AG08396 (cell line): ENCODE measurements at regions not wholly inside any gene's neighbourhood (a gene's known extent, or its start where the extent isn't known, plus 50 kb on each side); places are given as distances from the start of the nearest gene placed in this dataset.
"Not testable (repeated sequence)": the region's sequence is repeated elsewhere in the genome, so short reads cannot be mapped to it uniquely, and the experiment has no call there.

Source experiments
- DNase-seq: peaks from one replicate; pipeline ENCODE4 v3.0.0; 2012; ENCODE audit warnings: low spot score, mixed read lengths

DNA sequence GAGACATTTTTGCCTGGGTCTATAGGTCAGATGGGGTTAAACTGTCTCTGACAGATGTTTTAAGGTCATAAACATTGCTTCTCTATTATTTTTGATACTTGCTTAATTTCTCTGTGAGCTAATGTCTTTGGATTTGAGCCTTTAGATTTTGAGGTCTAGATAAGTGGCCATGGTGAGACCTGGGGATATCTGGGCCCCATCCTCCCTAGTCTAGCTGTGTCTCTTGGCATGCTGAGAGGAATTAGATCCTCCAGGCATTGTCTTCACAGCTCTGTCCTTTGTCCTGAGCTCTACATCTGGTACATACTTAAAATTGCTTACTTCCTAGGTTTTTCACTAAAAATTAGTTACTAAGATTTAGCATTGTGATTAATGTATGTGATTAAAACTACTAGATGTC, 265.0 kb upstream of the NPSR1 start:
- DNase-seq: no peak

DNA sequence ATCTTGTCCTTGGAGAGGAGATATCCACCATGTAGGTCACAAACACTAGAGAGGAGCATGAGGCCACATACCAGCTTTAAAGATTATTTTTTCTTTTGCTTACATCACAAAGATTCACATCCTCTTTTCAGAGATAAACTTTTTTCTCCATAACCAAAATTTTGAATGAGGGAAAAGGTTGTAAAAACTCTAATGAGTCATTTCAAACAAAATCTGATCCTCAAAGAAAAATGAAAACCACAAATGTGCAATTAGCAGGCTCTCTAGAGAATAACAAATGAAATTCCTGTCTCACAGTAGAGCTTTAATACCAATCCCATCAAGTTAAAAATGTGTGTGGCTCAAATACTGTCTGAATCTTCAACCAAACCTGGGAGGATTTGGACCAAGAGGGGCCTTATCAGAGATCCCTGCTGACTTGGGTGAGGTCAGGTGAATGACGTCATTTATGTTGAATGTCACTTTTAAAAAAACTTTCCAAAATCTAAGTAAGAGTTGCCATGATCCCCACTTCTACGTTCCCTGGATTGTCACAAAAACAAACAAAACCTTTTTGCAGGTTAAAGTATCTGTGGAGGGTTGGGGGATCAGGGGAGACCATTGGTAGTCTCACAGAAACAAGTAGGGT, 261.5 kb upstream of the NPSR1 start:
- no peak for DNase-seq

DNA sequence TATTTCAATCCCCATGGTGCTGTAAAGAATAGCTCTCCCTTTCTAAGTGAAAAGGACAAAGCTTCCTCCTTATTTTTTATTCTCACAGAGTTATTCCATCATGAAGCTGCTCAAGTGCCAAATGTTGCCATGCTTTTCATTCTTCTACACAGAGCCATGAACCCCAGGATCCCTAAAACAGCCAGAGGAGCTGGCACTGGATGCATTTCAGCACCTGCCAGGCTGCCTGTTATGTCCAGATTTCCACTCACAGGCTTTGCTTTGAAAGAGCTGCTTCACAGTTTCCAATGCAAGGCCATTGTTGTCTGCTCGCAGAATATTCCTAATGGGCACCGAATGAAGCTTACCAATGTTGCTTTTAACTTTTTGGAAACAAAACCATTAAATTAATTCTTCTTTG, 256.2 kb upstream of the NPSR1 start:
- no peak for DNase-seq

DNA sequence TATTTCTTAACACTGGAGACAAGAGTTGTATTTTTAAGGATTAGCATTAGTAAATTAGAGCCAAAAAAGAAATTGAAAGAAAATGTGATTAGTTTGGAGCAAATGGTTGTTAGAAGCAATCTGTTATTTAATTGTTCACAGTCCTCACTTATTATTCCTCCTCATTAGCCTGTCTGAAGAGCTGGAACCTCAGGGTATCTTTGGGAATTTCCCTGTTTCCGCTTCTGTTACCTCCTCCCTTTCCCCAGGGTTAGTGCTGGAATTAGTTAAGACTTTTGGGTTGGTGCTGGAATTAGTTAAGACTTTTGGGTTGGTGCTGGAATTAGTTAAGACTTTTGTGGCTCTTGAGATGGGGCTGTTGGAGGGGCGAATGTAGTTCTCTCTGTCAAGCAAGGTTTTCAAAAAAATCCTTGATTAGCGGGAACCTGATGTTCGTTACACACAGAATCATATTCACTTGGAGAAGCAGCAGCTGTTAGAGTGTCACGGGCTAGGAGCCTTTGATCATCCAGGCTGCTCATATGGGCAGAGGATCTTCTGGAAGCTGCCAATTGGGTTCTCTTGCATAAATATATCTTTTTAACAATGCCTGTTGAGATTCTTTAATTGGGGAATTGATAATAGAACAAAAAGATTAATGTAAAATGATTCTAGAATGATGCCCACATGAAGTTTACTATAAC, 251.0 kb upstream of the NPSR1 start:
- DNase-seq: no peak

DNA sequence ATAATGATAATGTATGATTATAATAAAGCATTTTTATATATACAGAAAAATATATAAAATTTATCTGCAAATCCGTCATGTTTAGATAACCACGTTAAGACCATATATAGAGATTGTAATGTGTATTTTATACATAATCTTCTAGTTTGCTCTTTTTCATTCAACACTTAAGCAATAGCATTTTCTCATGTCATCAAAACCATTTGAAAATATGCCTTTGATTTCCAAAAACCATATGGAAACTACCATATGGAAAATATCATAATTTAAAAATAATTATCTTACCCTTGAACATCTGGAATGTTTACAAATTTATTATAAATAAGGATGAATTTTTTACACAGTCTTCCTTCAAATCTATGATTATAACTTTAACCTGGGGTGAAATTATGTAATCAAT, 250.4 kb upstream of the NPSR1 start:
- no peak for DNase-seq

DNA sequence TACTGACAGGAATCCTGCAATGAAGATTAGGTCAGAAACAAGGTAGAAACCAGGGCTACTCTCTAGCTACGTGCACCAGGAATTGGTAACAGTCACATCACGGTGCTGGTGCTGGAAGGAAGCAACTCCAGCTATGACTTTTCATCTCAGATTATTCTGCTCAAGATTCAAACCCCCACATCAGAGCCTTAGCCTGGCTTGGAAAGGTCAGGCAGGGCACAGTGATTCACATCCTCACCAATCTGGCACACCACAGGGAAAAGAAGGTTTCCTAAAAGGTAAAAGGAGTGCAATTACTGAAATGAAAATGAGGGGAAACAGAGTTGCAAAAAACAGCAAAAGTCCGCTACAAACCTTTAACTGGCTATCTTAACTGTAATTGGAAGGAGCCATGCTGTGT, 240.2 kb upstream of the NPSR1 start:
- DNase-seq: no peak

DNA sequence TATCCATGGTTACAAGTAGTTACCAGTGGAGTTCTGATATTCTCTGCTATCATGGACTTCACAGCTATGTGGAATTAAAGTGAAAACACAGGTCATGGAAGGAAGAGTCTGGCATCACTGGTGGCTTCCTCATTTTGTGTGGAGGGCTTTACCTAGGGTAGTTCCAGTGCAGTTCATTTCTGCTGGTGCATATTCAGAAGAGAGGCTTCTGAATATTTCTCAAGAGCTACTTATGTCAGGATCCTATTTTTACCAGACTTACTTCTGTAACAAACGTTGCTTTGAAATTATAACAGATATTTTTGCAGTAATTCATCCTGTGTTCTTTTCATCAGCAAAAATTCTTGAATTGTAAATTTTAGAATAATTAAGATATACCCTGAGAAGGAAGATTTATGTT, 236.5 kb upstream of the NPSR1 start:
- DNase-seq: no peak

DNA sequence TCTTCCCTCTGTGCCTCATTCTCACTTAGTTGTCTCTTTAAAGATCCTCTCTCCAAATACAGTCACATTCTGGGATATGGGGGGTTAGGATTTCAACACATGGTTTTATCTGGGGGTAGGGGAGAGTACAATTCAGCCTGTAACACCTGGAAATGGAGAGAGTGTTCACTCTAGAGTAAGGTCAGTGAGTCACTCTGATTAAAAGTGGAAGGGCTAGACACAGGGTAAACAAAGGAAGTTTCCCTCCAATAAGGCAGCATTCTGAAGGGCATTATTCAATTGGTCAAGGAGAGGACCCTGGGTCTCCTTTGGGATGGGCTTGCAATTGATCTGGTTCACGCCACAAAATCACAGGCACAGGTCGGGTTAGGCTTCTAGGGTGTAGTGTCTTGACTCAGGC, 232.8 kb upstream of the NPSR1 start:
- DNase-seq: no peak

DNA sequence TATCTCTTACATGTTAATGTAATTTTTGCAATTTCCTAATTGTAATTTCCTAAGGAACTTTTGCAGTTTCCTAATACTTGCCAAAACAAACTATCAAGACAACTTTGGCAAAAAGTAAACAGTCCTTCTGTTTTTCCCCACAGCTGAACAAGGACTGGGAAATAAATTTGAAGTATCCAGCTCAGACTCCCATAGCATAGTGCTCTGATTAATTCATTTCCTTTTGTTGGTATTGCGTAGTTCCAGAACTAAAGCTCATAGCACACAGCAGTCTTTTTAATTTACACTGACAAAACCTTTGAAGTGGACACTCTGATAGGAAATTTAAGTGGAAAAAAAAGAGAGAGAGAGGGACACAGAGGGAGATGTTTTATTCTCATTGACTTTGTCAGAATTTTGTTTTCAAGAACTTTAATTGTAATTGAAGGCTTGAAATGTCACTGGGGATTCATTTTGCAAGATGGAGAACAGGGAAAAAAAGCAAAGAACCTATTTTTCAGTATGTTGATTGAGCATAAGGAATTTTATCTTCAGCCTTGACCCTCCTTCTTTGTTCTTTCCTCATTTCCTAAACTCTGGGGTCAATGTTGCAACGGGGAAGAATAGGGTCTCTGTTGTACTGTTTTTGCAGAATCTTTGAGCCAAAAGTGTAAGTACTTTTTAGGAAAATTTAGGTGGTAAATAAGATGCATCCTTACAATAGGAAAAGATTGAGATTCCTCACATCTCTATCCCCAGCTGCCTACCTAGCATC, 232.2 kb upstream of the NPSR1 start:
- DNase-seq: no peak

DNA sequence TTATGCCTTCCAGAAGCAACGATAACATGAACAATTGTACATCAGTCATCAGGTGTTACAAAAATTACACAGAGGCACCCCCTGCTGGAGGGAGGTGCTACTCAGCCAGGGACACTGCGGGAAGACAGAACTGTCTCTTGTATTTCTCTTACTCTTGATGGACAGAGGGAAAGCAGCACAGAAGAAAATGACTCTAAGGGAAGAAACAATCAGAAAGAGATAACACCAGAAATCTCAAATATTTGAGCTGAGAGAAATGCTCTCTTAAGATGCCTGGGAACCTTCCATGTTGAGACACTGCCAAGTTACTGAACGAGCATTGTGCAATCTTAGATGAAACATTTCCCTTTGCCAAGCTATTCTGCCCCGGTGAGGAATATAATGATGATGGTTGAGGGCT, 227.6 kb upstream of the NPSR1 start:
- peak; percentile 3 for DNase-seq

DNA sequence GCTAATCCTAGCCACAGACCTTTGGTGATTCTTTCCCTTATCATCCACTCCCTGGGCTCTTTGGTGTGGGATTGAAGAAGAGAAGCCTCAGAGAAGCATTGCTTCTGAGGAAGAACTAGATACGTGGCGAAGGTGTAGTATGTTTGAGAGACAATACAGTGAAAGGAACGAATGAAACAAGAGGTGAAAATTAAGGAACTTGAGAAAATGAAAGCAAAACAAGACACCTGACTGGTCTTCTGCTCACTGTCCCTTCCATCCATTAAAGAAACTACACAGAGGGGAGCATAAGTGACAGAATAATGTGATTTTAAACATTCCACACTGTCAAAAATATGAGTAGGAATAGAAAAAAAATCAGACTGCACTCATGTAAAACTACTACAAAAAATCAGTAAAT, 219.6 kb upstream of the NPSR1 start:
- DNase-seq: no peak

DNA sequence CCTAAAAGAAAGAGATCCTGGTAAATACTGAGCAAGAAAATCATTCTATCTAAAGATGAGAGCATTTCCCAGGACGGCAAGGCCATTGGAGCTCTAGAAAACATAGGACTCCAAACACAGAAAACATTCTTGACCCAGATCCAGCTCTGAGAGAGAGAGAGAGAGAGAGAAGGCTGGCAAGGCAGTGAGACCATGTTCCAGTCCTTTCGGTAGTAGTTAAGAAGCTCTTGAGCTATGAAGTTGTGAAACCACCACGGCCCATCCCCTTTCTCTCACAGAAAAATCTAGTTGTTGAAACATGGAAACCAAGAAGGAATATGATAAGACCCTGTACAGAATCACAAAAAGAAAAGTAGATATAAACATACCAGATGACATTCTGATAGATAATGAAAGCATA, 212.4 kb upstream of the NPSR1 start:
- no peak for DNase-seq

DNA sequence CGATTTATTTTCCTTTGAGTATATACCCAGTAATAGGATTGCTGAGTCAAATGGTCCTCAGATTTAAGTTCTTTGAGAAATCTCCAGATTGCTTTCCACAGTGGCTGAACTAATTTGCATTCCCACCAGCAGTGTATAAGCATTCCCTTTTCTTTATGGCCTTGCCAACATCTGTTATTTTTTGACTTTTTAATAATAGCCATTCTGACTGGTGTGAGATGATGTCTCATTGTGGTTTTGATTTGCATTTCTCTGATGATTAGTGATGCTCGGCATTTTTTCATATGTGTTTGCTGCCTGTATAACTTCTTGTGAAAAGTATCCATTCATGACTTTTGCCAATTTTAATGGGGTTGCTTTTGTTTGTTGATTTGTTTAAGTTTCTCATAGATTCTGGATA, 209.5 kb upstream of the NPSR1 start:
- not testable (repeated sequence) for DNase-seq

DNA sequence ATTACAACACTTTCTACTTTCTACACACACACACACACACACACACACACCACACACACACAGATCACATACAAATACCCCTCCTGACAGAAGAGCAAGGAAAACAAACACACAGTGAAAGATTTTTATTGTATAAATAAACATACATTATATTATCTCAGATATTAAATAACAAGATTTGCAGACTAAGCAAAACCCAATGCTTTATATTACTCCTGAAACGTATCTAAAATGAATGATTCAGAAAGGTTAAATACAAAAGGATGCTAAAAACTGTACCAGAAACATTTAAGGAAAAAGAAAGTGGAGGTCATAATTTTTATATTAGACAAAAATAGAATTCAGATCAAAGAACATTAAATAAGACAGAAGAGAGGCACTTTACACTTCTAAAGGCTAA, 208.3 kb upstream of the NPSR1 start:
- no peak for DNase-seq

DNA sequence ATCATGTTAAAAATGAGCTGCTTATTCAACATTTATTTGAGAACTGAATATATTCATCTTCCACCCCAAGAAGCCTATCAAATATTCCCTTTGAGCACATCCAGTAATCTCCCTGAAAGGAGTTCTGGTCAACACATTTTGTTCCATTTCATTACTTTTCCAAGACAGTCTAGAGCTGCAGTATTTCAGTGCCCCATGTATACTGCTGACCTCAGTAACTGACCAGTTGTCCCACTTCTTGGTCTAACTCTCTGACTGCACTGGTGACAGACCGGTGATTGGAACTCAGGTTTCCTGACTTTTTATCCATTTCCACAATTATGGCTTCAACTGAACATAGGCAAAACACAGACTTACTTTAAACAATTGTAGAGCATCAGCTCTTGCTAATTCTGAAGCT, 206.8 kb upstream of the NPSR1 start:
- DNase-seq: no peak

DNA sequence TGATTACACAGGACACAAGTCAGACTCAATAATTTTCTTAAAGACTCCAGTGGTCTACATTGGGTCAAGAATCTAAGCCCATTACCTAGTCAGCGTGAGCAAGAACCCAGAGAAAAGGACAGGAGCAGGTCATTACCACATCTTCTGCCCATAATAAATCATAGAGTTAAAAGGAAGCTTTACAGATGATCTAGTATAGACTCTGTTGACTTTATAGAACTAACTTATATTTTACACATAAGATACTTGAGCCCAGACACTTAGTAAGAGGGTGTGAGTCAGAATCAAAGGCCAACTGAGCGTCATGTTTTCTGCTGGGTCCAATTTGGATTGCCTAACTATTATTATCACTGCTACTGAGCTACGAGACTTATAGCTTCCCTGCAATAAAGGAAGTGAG, 206.1 kb upstream of the NPSR1 start:
- DNase-seq: no peak

DNA sequence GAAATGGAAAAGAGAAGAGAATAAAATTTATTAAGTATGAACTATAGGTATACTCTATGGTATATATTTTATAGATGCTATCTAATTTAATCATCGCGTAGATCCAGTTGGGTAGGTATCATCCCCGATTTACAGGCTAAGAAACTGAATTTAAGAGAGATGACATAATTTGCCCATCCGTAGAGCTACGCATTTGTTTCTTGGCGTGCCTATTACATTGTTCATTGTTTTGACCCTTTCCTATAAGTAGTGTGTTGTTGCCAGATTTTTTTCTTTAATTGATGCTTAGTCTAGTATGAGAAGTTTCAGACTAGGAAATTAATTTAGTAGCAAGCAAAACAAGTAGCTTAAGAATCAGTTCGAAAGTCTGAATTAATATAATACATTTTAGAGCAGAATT, 205.7 kb upstream of the NPSR1 start:
- no peak for DNase-seq

DNA sequence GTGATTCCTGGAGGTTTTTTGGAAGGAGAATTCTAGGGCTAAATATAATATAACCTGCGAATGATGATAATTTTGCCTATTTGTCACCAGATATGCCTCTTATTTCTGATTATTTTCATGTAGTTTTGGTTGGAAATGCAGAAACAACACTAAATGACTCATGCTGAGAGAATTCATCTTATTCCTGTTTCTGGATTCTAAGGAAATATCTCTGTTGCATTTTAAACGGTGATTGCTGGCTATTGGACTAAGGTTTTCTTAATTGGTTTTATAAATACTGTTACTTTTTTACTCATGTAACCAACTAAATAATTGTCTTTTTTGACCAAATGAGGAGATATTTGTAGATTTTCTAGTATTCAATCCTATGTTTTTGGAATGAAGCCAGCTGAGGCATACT, 204.9 kb upstream of the NPSR1 start:
- no peak for DNase-seq

DNA sequence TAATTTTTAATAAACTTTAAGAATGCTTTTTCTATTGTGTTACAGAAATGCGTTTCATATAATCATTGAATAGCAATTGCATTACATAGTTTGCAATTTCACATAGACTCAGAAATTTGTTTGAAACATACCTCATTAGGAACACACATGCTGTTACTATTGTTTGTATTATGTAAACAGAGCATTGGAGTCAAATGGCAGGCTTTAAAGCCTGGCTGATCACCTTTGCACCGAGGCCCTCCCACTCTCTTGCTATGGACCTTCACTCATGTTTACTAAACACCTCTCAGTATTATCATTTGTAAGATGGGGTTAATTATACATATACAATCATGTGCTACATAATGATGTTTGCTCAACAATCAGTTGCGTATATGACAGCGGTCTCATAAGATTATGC, 203.6 kb upstream of the NPSR1 start:
- DNase-seq: no peak

DNA sequence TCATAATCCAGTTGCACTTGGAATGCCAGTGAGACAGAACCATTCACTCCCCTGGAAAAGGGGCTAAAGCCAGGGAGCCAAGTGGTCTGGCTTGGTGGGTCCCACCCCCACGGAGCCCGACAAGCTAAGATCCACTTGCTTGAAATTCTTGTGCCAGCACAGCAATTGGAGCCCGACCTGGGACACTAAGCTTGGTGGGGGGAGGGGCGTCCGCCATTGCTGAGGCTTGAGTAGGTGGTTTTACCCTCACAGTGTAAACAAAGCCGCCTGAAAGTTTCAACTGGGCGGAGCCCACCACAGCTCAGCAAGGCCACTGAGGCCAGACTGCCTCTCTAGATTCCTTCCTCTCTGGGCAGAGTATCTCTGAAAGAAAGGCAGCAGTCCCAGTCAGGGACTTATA, 200.7 kb upstream of the NPSR1 start:
- no peak for DNase-seq

DNA sequence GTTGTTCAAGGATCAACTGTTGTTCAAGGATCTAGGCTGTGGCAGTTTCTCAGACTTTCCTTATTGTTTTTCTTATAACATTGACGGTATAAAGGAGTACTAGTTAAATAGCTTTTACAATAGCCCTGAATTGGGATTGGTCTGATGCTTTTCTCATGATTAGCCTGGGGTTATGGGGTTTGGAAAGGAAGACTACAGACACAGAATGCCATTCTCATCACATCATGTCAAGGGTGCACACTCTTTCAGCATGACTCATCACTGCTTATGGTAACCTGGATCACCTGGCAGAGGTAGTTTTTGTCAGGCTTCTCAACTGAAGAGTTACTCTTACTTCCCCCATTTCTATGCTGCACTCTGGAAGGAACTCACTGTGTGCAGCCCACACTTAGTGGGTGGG, 194.2 kb upstream of the NPSR1 start:
- DNase-seq: no peak

DNA sequence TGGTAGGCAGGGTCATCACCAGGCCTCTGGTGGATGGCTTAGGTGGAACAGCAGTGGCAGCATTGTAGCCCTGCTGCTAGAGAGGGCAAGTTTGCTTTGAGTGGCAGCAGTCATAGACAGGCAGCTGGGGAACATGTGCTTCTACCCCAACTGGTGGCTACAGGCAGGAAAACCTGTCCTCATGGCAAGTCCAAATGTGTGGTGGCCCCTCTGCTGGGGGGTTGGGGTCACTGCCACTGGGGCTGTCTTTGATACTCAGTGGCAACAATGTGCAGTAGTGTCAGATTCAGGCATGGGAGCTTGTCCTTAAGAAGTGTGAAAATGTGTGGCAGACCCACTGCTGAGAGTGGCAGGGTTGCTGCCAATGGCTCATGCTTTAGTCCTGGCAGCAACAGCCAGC, 186.2 kb upstream of the NPSR1 start:
- DNase-seq: no peak

DNA sequence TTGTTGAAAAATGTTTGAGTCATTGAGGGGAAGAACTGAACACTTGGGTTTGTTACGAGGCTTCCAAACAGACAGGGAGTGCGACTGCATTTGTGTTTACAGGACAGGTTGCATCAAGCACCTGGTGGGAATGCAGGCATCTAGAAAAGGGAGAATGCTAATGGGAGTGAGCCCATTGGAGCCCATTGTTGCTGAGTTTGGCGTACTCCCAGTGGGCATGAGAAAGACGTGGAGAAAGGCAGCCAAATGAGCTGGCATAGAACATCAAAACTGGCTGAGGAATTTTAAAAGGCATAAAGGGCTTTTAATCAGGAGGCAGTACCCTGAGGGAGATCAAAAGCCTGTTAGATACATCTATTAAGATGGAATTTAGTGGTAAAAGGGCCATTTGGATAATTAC, 171.6 kb upstream of the NPSR1 start:
- no peak for DNase-seq
